GM19438 (cell line): ENCODE measurements at regions not wholly inside any gene's neighbourhood (a gene's known extent, or its start where the extent isn't known, plus 50 kb on each side); places are given as distances from the start of the nearest gene placed in this dataset.

Experiments
- ATAC-seq: cut with Tn5 transposase; IDR thresholded peaks from one replicate; pipeline ENCODE4 v1.9.1; 2021; ENCODE audit warnings: low read depth; ENCODE audit not compliant: unreplicated experiment

DNA sequence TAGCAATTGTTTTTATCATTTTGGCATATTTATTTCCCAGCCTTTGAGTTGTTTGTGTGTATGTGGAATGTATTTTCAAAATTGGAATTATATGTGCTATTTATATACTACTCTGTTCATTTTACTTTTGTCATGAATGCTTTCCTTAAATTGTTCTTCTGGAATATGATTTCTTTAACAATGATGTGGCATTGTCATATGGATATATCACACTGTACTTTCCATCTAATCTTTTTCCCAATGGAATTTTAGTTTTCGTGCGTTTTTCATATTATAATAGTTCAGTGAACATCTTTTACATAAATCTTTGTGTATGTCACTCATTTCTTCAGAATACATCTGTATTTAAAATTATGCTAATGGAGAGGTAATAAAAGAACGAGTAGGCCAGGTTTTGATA is 980.1 kb upstream of the WWC1 start:
- ATAC-seq = no peak

DNA sequence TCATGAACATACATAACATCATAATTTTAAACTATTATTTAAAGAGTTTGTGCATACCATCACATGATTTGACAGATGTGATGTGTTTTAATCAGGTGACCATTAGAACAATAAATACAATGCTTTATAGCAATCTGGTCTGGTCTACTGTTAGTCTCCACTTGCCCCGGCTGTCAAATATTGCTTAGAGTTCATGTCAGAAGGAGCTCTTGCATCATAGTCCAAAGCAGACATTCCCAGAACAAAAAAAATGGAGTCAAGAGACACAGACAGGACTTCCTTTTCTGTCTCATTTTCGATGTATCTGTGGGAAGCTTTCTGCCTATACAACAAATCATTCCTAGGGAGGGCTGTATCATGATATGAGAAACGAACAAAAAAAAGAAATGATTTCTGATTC is 979.2 kb upstream of the WWC1 start:
- no peak for ATAC-seq

GRCh38 chr5:167315762-167316161 is 975.7 kb upstream of the WWC1 start:
- ATAC-seq = no peak

- ATAC-seq = no peak
These were observed 973.6 kb upstream of the WWC1 start for GRCh38 chr5:167317884-167318283.

DNA sequence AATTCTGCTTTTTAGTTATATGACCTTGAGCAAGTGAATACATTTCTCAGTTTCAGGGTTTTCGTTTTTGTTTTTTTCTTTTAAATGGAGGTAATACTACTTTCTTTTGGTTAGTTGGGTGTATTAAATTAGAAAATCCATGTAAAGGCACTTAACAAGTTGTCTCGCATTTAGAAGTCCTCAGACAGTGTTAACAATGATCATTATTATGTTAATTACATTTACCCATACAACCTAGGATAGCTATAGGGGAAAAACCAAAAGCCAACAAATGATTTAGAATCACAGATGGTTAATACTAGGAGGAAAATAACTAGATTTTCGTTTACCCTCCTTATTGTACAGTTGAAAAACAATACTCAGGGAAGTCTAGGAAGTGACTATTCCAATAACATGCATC is 972.2 kb upstream of the WWC1 start:
- no peak for ATAC-seq

DNA sequence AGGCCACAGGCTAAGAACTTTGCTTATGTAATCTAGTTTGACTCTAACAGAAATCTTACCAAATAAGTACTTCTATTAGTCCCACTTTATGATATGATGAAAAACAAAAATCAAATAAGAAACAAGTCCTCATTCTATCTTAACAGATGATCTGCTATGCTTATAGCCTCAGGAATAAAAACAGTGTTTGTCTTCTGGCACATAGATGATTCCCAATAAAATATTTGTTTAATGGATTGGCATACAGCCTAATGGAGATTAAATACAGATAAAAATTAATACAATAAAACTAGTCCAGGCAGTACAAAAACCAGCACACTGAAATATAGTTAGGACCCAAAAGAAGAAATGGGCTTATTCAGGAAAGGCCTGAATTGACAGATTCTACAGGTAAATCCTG is 971.4 kb upstream of the WWC1 start:
- no peak for ATAC-seq

- no peak for ATAC-seq
These were observed 959.1 kb upstream of the WWC1 start for GRCh38 chr5:167332309-167332708.

DNA sequence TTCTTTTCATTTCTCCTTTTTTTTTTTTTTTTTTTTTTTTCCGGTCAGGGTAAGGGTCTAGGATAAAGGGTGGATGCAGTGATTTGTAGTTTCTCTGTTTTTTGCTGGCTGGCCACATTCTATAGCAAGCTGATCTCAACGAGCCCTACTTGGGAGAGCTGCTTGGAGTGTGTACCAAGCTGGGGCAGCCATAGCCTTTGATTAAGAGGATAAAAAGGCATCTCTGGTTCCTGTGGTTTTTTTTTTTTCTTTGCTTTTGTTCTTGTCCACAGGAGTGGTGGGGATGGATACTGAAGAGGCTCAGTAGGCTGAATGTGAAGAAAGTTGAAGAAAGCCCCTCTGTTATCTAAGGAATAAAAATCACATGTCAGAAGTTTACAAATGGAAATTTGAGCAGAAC is 955.3 kb upstream of the WWC1 start:
- ATAC-seq = no peak

DNA sequence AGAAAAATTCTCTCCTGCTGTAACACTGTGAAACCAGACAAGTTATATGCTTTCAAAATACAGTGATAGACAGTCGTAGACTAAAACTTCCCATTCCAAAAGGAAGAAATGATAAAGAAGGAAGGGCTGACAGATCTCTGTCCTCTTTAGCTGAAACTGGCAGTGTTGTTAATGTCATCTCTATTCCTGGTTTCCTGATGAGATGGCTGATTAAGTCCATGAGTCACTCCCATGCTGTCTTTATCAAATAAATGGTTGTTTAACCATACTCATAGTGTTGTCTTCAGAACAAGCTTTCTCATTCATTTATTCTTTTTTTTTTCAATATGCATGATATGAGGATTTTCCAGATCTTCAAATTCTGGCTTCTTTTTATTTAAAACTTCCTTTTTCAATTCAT is 952.2 kb upstream of the WWC1 start:
- ATAC-seq = no peak

DNA sequence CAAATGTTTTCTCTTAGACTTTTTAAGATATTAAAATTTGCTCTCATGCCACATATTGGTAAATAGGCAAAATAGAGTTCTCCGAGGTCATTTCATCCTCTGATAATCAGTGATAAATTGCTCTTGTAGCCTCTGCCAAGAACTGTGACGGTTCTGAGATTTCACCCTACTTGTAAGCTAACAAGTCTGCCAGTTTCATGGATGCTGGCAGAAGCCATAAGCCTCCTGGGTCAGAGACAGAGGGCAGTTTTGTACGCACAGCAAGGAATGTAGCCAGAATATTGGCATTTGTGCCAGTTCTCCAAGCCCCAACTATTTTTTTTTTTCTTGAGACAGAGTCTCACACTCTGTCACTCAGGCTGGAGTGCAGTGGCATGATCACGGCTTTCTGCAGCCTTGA is 945.0 kb upstream of the WWC1 start:
- no peak for ATAC-seq

DNA sequence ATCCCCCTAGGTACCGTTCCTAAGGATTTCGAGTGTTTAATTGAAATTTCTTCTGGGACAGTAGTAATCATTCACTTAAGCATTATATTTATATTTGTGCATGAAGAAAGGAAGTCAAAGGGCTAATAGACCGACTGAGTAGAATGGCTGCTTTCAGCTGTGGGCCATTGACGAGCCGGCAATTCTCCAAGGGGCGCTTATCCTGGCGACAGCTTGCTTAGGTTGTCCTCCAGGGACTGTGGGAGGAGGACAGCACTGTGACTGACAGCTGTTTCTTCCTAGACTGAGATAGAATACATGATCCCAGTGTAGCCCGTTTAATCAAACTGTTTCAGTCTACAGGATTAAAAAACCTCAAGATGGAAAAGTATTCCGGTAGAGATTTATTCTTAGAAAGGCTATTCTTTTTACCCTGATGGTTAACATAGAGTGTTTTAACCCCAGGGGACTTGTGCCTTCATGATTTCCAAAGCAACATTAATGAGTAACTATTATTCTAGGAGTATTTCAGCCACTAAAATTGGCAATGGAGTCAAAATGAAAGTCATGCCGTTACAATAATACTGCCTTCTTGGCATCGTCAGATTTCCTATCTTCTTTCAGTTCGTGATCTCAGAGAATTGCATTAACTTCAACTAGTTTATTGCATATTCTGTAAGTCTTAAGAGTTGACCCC is 943.1 kb upstream of the WWC1 start:
- no peak for ATAC-seq

DNA sequence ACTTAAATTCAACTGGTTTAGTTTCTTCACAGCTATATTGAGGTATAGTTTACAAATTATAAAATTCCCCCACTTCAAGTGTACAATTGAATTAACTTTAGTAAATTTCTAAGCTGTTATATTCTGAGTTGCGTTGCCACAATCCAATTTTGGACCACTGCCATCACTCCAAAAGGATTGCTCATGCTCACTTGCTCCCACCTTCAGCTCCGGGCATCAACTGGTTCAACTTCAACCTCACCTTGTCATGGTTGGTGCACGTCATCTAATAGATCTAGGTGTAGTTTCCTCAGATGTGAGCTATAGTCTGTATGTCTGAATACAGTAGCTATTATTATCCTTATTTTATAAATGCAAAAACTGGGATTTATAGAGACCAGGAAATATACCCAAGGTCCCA is 942.5 kb upstream of the WWC1 start:
- ATAC-seq = no peak

DNA sequence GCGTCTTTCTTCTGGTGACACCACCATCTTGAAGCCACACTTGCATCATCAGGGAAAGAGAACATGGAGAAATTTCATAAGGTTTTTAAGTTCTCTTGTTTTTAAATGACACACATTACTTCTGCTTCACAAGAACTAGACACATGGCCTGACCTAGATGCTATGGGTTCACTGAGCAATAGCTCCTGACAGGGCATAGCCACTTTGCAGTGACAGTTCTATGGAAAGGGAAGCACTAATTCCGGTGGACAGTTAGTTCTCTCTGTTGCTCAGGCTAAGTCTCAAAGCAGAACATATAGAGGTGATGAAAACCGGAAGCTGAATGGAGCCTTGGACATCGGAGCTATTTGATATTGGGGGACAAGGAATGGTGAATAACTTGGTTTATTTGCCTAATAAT is 940.1 kb upstream of the WWC1 start:
- no peak for ATAC-seq

- ATAC-seq = no peak
These were observed 938.6 kb upstream of the WWC1 start for GRCh38 chr5:167352801-167353200.

GRCh38 chr5:167355346-167355745 is 936.1 kb upstream of the WWC1 start:
- no peak for ATAC-seq

DNA sequence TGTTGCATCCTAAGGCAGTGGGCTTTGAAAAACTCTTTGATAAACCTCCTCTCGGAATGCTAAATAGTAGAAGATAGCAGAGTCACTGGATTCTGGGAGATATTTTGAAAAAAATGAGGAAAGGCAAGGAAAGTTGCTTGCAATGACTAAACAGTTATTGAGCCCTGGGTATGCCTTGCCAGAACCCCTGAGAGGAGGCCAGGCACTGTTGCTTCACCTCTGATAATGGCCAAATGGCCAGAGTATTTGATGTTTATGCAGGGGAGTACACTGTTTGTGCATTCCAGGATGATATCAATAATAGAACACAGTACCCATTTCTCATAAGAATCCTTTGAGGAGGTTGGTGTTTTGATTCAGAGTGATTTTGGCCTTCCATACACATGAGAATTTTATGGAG is 935.1 kb upstream of the WWC1 start:
- no peak for ATAC-seq

- no peak for ATAC-seq
These were observed 932.5 kb upstream of the WWC1 start for GRCh38 chr5:167358868-167359492.

GRCh38 chr5:167361795-167362194 is 929.6 kb upstream of the WWC1 start:
- no peak for ATAC-seq

- no peak for ATAC-seq
These were observed 928.4 kb upstream of the WWC1 start for GRCh38 chr5:167363065-167363464.

DNA sequence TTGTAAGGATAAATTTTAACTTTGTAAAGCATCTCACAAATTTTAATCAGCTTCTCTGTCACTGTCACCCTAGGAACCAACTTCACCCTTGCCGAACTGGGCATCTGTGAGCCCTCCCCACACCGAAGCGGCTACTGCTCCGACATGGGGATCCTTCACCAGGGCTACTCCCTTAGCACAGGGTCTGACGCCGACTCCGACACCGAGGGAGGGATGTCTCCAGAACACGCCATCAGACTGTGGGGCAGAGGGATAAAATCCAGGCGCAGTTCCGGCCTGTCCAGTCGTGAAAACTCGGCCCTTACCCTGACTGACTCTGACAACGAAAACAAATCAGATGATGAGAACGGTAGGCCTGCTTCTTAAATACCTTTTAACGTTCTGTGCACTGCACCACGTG is 916.3 kb upstream of the WWC1 start:
- no peak for ATAC-seq

- no peak for ATAC-seq
These were observed 912.3 kb upstream of the WWC1 start for GRCh38 chr5:167378894-167379723.

DNA sequence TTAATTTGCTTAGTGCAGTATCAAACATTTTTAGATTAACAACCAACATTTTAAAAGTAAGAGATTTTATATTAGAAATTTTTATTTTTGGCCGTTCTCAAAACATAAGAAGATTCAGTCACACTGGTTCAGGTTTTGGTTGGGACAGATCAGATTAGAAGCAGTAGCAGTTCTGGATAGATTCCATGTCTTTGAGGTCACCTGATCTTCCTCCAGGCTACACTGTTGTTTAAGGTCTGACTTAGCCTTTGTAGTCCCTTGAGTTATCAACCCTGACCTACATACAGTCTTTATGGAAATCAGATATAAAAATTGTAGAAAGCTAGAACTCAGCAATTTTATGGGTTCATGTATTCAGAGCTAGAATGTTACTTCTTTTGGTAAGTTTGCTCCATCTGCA is 910.0 kb upstream of the WWC1 start:
- ATAC-seq = no peak
